ENCODE measurements at regions not wholly inside any gene's neighbourhood (a gene's known extent, or its start where the extent isn't known, plus 50 kb on each side); places are given as distances from the start of the nearest gene placed in this dataset.
A peak's percentile ranks its signal among the peaks of the same experiment; 100 is the strongest.

DNA sequence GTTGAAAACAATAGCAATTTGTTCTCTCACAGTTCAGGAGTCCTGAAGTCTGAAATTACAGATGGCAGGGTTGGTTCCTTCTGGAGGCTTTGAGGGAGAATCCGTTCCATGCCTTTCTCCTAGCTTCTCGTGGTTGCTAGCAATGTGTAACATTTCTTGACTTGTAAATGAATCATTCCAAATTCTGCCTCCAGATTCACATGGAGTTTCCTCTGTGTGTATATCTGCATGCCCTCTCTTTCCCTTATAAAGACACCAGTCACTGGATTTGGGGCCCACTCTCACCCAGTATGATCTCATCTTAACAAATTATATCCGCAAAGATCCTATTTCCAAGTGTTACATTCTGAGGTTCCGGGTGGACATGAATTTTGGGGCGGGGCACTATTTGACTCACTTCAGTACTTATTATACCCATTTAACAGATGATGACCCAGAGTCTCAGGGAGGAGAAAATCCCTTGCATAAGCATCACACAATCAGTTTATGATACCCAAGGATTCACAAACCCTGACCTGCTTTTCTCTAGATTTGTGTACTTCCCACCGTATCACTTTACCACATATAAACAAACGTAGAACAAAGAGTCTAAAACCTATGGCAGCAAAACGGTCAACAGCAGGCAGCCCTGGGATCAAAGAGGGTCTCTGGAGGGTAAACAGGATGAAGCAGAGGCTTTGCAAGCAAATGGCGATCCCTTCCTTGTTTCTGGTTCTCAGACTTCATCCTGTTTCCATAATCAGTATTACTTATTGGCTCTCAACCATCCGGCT, 93.7 kb downstream of the C9orf152 start:
- H3K36me3 ChIP-seq (ENCODE audit: control insufficient read depth in 4 of 4, insufficient read depth in 4 of 4, low read length in 4 of 4): peaks cover 0 to 2% (median 0%) of the 10 kb centered on the region in 4 donors
- H3K9ac ChIP-seq (ENCODE audit: insufficient read depth in 1 of 2, low read length in 2 of 2): no peak overlapping the region
- TF ChIP-seq, protein P1, sequence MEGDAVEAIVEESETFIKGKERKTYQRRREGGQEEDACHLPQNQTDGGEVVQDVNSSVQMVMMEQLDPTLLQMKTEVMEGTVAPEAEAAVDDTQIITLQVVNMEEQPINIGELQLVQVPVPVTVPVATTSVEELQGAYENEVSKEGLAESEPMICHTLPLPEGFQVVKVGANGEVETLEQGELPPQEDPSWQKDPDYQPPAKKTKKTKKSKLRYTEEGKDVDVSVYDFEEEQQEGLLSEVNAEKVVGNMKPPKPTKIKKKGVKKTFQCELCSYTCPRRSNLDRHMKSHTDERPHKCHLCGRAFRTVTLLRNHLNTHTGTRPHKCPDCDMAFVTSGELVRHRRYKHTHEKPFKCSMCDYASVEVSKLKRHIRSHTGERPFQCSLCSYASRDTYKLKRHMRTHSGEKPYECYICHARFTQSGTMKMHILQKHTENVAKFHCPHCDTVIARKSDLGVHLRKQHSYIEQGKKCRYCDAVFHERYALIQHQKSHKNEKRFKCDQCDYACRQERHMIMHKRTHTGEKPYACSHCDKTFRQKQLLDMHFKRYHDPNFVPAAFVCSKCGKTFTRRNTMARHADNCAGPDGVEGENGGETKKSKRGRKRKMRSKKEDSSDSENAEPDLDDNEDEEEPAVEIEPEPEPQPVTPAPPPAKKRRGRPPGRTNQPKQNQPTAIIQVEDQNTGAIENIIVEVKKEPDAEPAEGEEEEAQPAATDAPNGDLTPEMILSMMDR (IDR thresholded peaks at IDR 0.05; ENCODE audit: control extremely low read depth, extremely low read depth): no peak
- DNase-seq: peak in 1 of 3 donors; percentile 54
- no peak overlapping the region for H3K4me3 ChIP-seq
- no peaks in the 10 kb centered on the region for H3K27me3 ChIP-seq (ENCODE audit: control insufficient read depth in 3 of 3, insufficient read depth in 3 of 3, low read length in 2 of 3)
- H3K27ac ChIP-seq (ENCODE audit: low read depth in 1 of 2, low read length in 1 of 2): no peak overlapping the region
- 67 to 84% methylated on average over 10 of the region's 10 CpGs for WGBS, 2 donors
- peaks cover 7 to 40% (median 20%) of the 10 kb centered on the region in 5 donors for H3K4me1 ChIP-seq (ENCODE audit: control insufficient read depth in 5 of 5, insufficient read depth in 5 of 5, low read length in 5 of 5)
- H3K9me3 ChIP-seq (ENCODE audit: control insufficient read depth in 4 of 4, insufficient read depth in 3 of 4, low read length in 3 of 4): no peaks in the 10 kb centered on the region
- no peak for ATAC-seq (ENCODE audit: insufficient read depth, low FRiP score)

DNA sequence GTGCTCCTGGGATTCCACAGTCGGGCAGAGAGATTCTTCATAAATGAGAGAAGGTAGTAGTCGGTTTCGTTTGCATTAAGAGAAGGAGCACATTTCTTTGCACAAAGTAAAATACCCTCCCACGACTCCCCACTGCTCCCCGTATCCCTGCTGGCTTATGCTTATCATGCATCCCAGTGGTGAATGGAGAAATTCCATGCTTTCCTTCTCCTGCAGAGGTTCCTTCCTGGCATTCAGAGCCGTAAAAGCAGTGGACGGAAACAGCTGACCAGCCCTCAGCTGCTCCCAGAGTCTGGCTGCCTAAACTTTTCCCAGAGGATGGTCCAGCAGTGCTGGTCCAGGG, 93.1 kb downstream of the C9orf152 start:
- peak overlapping the region; percentile 64 to 77 for H3K27ac ChIP-seq (ENCODE audit: low read depth in 1 of 2, low read length in 1 of 2)
- 59 to 83% methylated on average over 7 of the region's 7 CpGs for WGBS, 2 donors
- H3K9ac ChIP-seq (ENCODE audit: insufficient read depth in 1 of 2, low read length in 2 of 2): no peak overlapping the region

DNA sequence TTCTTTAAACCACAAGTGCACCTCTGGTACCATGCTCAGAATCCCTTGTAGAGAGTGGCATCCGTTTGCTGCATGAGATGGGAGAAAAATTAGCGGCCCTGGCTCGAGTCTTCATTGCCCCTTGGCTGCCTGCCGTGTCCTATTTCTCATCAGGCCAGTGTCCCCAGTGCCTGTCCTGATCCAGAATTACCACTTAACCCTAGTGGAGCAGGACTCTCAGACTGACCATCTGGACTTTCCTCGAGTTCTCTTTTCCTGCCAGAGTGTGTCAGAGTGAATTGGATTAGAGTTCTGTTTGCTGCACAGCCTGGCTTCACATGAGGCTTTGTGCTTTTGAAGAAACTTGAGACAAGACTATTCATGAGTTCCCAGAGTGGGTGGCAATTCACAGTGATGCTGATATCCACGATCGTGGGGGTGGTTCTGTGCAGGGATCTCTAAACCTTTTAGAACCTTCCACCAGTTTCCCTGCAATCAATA, 92.6 kb downstream of the C9orf152 start:
- 55 to 59% methylated on average over 7 of the region's 7 CpGs for WGBS, 2 donors

More for the DNA sequence above, 93.1 kb downstream of the C9orf152 start:
- Histone ChIP-seq H3K36me3 (ENCODE audit: control insufficient read depth in 4 of 4, insufficient read depth in 4 of 4, low read length in 4 of 4) (peaks cover 0 to 2% (median 0%) of the 10 kb centered on the region in 4 donors), H3K4me1 (ENCODE audit: control insufficient read depth in 5 of 5, insufficient read depth in 5 of 5, low read length in 5 of 5) (peaks cover 7 to 40% (median 20%) of the 10 kb centered on the region in 5 donors), H3K27me3 (ENCODE audit: control insufficient read depth in 3 of 3, insufficient read depth in 3 of 3, low read length in 2 of 3) (no peaks in the 10 kb centered on the region), H3K9me3 (ENCODE audit: control insufficient read depth in 4 of 4, insufficient read depth in 3 of 4, low read length in 3 of 4) (no peaks in the 10 kb centered on the region), H3K4me3 (no peak overlapping the region)
- TF ChIP-seq, protein P1 (IDR thresholded peaks at IDR 0.05; ENCODE audit: control extremely low read depth, extremely low read depth): no peak
- DNase-seq (peak; percentile 37 to 71 (median 67)), ATAC-seq (ENCODE audit: insufficient read depth, low FRiP score) (no peak)

More for the DNA sequence above, 92.6 kb downstream of the C9orf152 start:
- TF ChIP-seq, protein P1 (IDR thresholded peaks at IDR 0.05; ENCODE audit: control extremely low read depth, extremely low read depth): no peak
- Histone ChIP-seq H3K4me1 (ENCODE audit: control insufficient read depth in 5 of 5, insufficient read depth in 5 of 5, low read length in 5 of 5) (peaks cover 7 to 44% (median 20%) of the 10 kb centered on the region in 5 donors), H3K9ac (ENCODE audit: insufficient read depth in 1 of 2, low read length in 2 of 2) (no peak overlapping the region), H3K9me3 (ENCODE audit: control insufficient read depth in 4 of 4, insufficient read depth in 3 of 4, low read length in 3 of 4) (no peaks in the 10 kb centered on the region), H3K4me3 (no peak overlapping the region), H3K27me3 (ENCODE audit: control insufficient read depth in 3 of 3, insufficient read depth in 3 of 3, low read length in 2 of 3) (no peaks in the 10 kb centered on the region), H3K36me3 (ENCODE audit: control insufficient read depth in 4 of 4, insufficient read depth in 4 of 4, low read length in 4 of 4) (peaks cover 0 to 2% (median 0%) of the 10 kb centered on the region in 4 donors), H3K27ac (ENCODE audit: low read depth in 1 of 2, low read length in 1 of 2) (peak overlapping the region; percentile 64 to 77)
- ATAC-seq (ENCODE audit: insufficient read depth, low FRiP score): no peak
- DNase-seq: no peak

Measured in lung (tissue), 11 donors.